ENCODE measurements at regions not wholly inside any gene's neighbourhood (a gene's known extent, or its start where the extent isn't known, plus 50 kb on each side); places are given as distances from the start of the nearest gene placed in this dataset.

- TF ChIP-seq POLR2A (IDR thresholded peaks at IDR 0.05): no peak
- no peak for TF ChIP-seq EP300 (IDR thresholded peaks at IDR 0.05)
- no peak for TF ChIP-seq CTCF (IDR thresholded peaks at IDR 0.05)
Measured at GRCh38 chr13:55570371-55570770, 1570.3 kb upstream of the PRR20A start.

Data from tibial nerve (tissue), 4 donors.